Body of pancreas (tissue), 4 donors: ENCODE measurements at regions not wholly inside any gene's neighbourhood (a gene's known extent, or its start where the extent isn't known, plus 50 kb on each side); places are given as distances from the start of the nearest gene placed in this dataset.

ENCODE experiments used
- ATAC-seq: fragments of 150-250 bp; one replicate; pipeline ENCODE4 v1.9.1; 2016
- DNase-seq, 4 donors: peaks; one replicate each; pipeline ENCODE4 v3.0.0-alpha.2; 2019
- H3K27ac ChIP-seq, 4 donors: fragments of 200-600 bp; sonication (generic); 1 replicate in 3 of 4; 2 replicates in 1 of 4; pipeline versions ENCODE4 v1.5.1 to v1.6.1; 2016 to 2019; ENCODE audit warnings: mild to moderate bottlenecking in 1 of 4, mixed read lengths in 1 of 4, moderate library complexity in 1 of 4
- H3K27me3 ChIP-seq, 2 donors: fragments of 200-600 bp; sonication (generic); one replicate each; pipeline ENCODE4 v1.6.0; 2016; ENCODE audit warnings: mild to moderate bottlenecking in 1 of 2
- H3K36me3 ChIP-seq, 2 donors: fragments of 200-600 bp; sonication (generic); replicated peaks in 1 of 2; 2 replicates each; pipeline ENCODE4 v1.5.1; 2016; ENCODE audit warnings: low read depth in 2 of 2; ENCODE audit not compliant: insufficient read depth in 1 of 2
- H3K4me1 ChIP-seq: fragments of 200-600 bp; sonication (generic); one replicate; pipeline ENCODE4 v1.6.0; 2016
- H3K4me3 ChIP-seq, 2 donors: fragments of 200-600 bp; sonication (generic); 1 replicate in 1 of 2; 2 replicates in 1 of 2; pipeline ENCODE4 v1.5.1; 2016 to 2019
- H3K9me3 ChIP-seq, 3 donors: fragments of 200-600 bp; sonication (generic); 1 replicate in 2 of 3; 2 replicates in 1 of 3; pipeline ENCODE4 v1.5.1; 2016
- POLR2A ChIP-seq, 3 donors: fragments of 450-650 bp; IDR thresholded peaks; one replicate each; pipeline ENCODE4 v1.6.1; 2016; ENCODE audit warnings: antibody characterized with exemption in 3 of 3, mild to moderate bottlenecking in 2 of 3
- WGBS, 2 donors: methylation state at CpG; one replicate each; pipeline ENCODE4 v1.1.5; 2017; 5-methylcytosine and 5-hydroxymethylcytosine counted together
- intact Hi-C: fragments of 100-400 bp; cut with DNase I; formaldehyde crosslinking; loops from one replicate; pipeline ENCODE4 v1.15.1; 2023
- TF ChIP-seq, protein P1 (sequence below), 7 experiments: fragments of 450-650 bp in 4 of 7; fragments of 200-600 bp in 3 of 7; sonication (generic) in 3 of 7; IDR thresholded peaks; one replicate each; pipeline ENCODE4 v1.5.1; 2016 to 2019; ENCODE audit warnings: antibody characterized with exemption in 7 of 7

- Histone ChIP-seq H3K27me3 (no peaks in the 10 kb centered on the region), H3K4me1 (peaks cover 3% of the 10 kb centered on the region), H3K27ac (no peak overlapping the region), H3K4me3 (no peak overlapping the region), H3K9me3 (no peaks in the 10 kb centered on the region), H3K36me3 (no peaks in the 10 kb centered on the region)
- WGBS, 2 donors, result 84 to 90% methylated on average over 3 of the region's 3 CpGs
- no peak for TF ChIP-seq POLR2A (IDR thresholded peaks at IDR 0.05)
- TF ChIP-seq, protein P1, sequence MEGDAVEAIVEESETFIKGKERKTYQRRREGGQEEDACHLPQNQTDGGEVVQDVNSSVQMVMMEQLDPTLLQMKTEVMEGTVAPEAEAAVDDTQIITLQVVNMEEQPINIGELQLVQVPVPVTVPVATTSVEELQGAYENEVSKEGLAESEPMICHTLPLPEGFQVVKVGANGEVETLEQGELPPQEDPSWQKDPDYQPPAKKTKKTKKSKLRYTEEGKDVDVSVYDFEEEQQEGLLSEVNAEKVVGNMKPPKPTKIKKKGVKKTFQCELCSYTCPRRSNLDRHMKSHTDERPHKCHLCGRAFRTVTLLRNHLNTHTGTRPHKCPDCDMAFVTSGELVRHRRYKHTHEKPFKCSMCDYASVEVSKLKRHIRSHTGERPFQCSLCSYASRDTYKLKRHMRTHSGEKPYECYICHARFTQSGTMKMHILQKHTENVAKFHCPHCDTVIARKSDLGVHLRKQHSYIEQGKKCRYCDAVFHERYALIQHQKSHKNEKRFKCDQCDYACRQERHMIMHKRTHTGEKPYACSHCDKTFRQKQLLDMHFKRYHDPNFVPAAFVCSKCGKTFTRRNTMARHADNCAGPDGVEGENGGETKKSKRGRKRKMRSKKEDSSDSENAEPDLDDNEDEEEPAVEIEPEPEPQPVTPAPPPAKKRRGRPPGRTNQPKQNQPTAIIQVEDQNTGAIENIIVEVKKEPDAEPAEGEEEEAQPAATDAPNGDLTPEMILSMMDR (IDR thresholded peaks at IDR 0.05), result no peak
- DNase-seq (no peak), ATAC-seq (no peak)
- intact Hi-C loops, result no loop called here
Measured at GRCh38 chr13:72150502-72150901, 283.5 kb upstream of the DACH1 start.

DNA sequence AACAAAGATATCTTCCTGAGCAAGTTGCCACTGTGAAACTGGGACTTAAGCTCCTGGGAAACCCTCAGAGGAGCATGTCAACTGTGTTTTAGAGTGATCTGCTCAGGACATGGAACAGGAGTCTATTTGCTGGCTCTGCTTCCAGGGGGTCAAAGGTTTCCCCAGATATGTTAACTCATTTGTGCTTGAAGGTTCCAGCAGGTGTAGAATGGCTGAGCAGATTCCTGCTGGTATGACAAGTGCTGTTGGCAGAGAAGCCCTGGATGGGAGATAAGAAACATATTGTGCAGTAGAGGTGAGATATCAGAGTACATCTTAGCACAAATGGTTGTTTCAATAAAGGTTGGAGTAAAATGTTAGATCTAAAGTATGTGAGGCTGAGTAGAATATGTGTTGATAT lies 282.7 kb upstream of the DACH1 start:
- intact Hi-C loops, result no loop called here
- no peak overlapping the region for H3K4me3 ChIP-seq
- H3K27me3 ChIP-seq, result no peaks in the 10 kb centered on the region
- no peaks in the 10 kb centered on the region for H3K9me3 ChIP-seq
- TF ChIP-seq, protein P1 (IDR thresholded peaks at IDR 0.05), result no peak
- TF ChIP-seq POLR2A (IDR thresholded peaks at IDR 0.05), result no peak
- no peak overlapping the region for H3K27ac ChIP-seq
- H3K4me1 ChIP-seq, result peaks cover 3% of the 10 kb centered on the region
- no peak for ATAC-seq
- DNase-seq, result peak in 3 of 4 donors; percentile 10 to 45 (median 14)
- H3K36me3 ChIP-seq, result no peaks in the 10 kb centered on the region

DNA sequence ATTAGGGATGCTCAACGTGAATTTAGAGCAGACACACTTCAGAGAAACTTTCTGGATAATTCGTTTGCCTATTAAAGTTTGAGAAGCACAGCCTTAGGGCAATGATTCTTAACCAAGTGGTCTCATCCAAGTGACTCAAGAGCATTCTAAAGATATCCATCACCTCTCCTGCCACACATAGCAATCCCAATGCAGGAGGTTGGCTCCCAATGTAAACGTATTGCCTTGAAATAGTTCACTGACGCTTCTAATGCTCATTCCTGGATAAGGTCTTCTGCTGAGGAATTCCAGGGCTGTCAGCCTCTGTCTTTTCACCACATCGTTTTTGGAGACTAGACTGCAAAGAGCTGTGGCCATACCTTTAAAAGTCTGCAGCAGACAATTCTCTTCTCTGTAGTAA lies 279.8 kb upstream of the DACH1 start:
- H3K27me3 ChIP-seq, result no peaks in the 10 kb centered on the region
- H3K9me3 ChIP-seq, result no peaks in the 10 kb centered on the region
- no peak for TF ChIP-seq POLR2A (IDR thresholded peaks at IDR 0.05)
- TF ChIP-seq, protein P1 (IDR thresholded peaks at IDR 0.05), result no peak
- no peak for ATAC-seq
- no peaks in the 10 kb centered on the region for H3K36me3 ChIP-seq
- no peak for DNase-seq
- no peak overlapping the region for H3K4me3 ChIP-seq
- H3K4me1 ChIP-seq, result peaks cover 13% of the 10 kb centered on the region
- no peak overlapping the region for H3K27ac ChIP-seq
- 75 to 77% methylated on average over 5 of the region's 5 CpGs for WGBS, 2 donors
- intact Hi-C loops, result no loop called here

DNA sequence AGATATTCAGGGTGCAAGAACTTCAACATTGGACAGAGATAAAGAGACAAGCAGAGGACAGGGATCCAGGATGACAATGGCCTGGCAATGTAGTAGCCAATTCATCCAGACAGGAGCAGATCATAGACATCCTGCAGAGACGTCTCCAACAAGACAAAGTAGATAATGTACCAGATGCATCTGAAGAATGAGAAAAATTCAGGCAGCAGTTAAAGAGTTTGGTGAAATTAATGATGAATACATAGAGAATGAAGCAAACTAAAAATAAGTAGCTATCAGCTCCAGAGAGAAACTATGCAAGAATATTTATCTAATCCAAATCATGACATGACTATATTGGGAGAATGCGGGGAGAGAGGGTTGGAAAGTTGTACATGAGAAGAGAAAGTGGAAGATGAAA lies 278.4 kb upstream of the DACH1 start:
- intact Hi-C loops, result no loop called here
- no peaks in the 10 kb centered on the region for H3K27me3 ChIP-seq
- 83 to 90% methylated on average over 2 of the region's 2 CpGs for WGBS, 2 donors
- no peaks in the 10 kb centered on the region for H3K36me3 ChIP-seq
- DNase-seq (no peak), ATAC-seq (no peak)
- peaks cover 23% of the 10 kb centered on the region for H3K4me1 ChIP-seq
- no peak overlapping the region for H3K4me3 ChIP-seq
- no peak for TF ChIP-seq POLR2A (IDR thresholded peaks at IDR 0.05)
- TF ChIP-seq, protein P1 (IDR thresholded peaks at IDR 0.05), result no peak
- H3K9me3 ChIP-seq, result no peaks in the 10 kb centered on the region
- H3K27ac ChIP-seq, result no peak overlapping the region

DNA sequence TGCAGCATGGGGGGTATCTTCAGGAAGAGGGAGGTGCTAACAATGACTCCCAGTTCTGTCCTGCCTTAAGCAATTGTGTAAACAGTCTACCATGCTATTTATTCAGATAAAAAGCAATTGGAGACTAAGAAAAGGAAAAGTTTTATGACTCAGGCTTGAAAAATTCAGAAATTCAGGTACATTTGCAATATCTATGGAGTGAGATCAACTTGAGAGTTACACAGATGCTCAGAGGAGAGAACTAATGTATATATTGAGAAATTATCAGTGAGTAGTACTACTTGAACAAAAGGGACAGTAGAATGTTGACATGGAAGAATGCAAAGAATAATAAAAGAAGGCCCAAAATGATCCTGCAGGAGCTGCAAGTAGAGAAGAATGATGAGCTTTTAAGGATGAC lies 277.6 kb upstream of the DACH1 start:
- no peak for DNase-seq

More for the DNA sequence above, 277.6 kb upstream of the DACH1 start:
- H3K4me3 ChIP-seq, result no peak overlapping the region
- H3K27ac ChIP-seq, result no peak overlapping the region
- intact Hi-C loops, result no loop called here
- TF ChIP-seq, protein P1 (IDR thresholded peaks at IDR 0.05), result no peak
- no peak for TF ChIP-seq POLR2A (IDR thresholded peaks at IDR 0.05)
- no peak for ATAC-seq
- H3K36me3 ChIP-seq, result no peaks in the 10 kb centered on the region
- H3K9me3 ChIP-seq, result no peaks in the 10 kb centered on the region
- no peaks in the 10 kb centered on the region for H3K27me3 ChIP-seq
- H3K4me1 ChIP-seq, result peaks cover 28% of the 10 kb centered on the region
